LNCaP clone FGC (cell line): ENCODE measurements at regions not wholly inside any gene's neighbourhood (a gene's known extent, or its start where the extent isn't known, plus 50 kb on each side); places are given as distances from the start of the nearest gene placed in this dataset.

Experiments used
- DNase-seq: peaks from one replicate; pipeline ENCODE4 v3.0.0-alpha.2; 2011; ENCODE audit warnings: low read depth
- H3K4me3 ChIP-seq: 2 replicates; pipeline ENCODE4 v1.5.1; 2011; ENCODE audit warnings: mild to moderate bottlenecking, low read depth, low read length, control low read depth
- CTCF ChIP-seq: IDR thresholded peaks from 2 replicates; pipeline ENCODE4 v1.5.1; 2012; ENCODE audit warnings: mild to moderate bottlenecking; ENCODE audit not compliant: control insufficient read depth, insufficient read depth; ENCODE audit errors: extremely low read depth

GRCh38 chr14:48384821-48385220 is 709.4 kb upstream of the MDGA2 start:
- H3K4me3 ChIP-seq: no peak overlapping the region
- TF ChIP-seq CTCF: no peak
- no peak for DNase-seq

DNA sequence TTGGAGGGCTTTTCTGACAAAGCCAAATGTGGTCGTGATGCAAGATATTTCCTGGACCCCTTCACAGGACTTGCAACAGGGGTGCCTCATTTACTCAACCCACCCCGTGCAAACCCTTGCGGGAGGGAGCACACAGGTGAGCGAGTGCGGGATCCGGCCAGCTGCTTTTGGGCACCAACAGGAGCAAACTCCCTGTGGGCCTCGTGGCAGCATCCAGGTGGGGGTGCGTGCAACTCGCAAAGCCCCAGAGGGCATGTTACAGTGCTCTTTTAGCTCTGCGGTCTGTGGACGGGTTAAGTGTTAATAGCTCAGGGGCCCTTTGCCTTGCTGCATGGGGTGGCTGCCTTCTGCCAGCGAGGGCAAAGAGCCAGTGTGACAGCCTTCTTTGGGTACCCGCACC is 707.6 kb upstream of the MDGA2 start:
- no peak overlapping the region for H3K4me3 ChIP-seq
- no peak for DNase-seq
- TF ChIP-seq CTCF: no peak

GRCh38 chr14:48378541-48378940 is 703.1 kb upstream of the MDGA2 start:
- no peak for TF ChIP-seq CTCF
- DNase-seq: no peak
- H3K4me3 ChIP-seq: no peak overlapping the region

DNA sequence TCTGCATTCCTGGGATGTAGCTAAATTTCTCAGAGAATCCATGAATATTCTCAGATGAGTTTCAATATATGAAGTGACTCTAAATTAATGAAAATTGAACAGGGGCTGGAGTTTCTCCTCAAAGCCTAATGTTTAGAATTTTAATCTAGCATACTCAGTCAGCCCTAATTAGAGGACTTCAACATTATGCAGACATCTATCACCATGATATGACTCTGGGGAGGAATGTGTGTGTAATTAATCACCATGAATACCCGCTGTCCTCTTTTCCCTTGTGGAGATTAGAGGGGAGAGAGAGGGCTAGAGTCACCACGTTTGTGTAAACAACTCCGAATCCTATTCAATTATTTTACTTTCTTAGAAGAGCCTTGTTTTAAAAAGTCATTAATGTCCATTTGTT is 698.6 kb upstream of the MDGA2 start:
- H3K4me3 ChIP-seq: no peak overlapping the region
- no peak for TF ChIP-seq CTCF
- DNase-seq: no peak

DNA sequence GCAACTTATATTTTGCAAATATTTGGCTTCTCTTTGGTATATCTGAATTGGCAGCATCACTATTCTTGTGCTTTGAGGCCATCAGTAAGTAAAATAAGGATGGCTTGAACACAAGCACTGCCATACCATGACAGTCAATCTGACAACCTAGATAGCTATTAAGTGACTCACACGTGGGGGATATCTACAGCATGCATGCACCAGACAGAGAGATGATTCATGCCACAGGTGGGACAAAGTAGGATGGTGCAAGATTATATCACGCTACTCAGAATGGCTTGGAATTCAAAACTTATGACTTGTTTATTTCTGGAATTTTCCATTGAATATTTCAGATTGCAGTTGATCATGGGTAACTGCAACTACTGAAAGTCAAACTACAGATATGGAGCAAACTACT is 675.6 kb upstream of the MDGA2 start:
- TF ChIP-seq CTCF: no peak
- DNase-seq: no peak
- no peak overlapping the region for H3K4me3 ChIP-seq

GRCh38 chr14:48349689-48350088 is 674.3 kb upstream of the MDGA2 start:
- TF ChIP-seq CTCF: no peak
- H3K4me3 ChIP-seq: no peak overlapping the region
- DNase-seq: no peak

DNA sequence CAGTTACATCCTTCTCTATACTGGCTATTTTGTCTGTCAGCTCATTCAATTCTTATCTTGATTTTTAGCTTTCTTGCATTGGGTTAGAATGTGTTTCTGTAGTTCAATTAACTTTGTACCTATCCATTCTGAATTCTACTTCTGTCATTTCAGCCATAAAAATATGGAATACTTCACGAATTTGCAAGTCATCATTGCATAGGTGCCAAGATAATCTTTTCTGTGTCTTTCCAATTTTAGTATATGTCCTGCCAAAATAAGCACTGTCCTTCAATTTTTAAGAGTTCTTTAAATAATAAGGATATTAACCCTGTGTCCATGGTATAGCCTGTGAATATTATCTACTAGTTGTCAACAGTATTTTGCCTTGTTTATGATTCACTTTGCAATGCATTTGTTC is 665.7 kb upstream of the MDGA2 start:
- TF ChIP-seq CTCF: no peak
- DNase-seq: no peak
- no peak overlapping the region for H3K4me3 ChIP-seq
